Activated T-cell treated with anti-CD3 and anti-CD28 coated beads, Interleukin-2, amount 50 U/mL, for 4 hours (primary cell): ENCODE measurements at regions not wholly inside any gene's neighbourhood (a gene's known extent, or its start where the extent isn't known, plus 50 kb on each side); places are given as distances from the start of the nearest gene placed in this dataset.

Experiments
- ATAC-seq, 2 donors: fragments of 200-7000 bp; cut with Tn5 transposase; one replicate each; pipeline ENCODE4 v1.10.0; 2021
- DNase-seq: peaks from one replicate; pipeline ENCODE4 v3.0.0-alpha.2; 2020
- H3K27me3 Mint-ChIP-seq: one replicate; pipeline ENCODE4 v1.8.0; 2021; ENCODE audit warnings: low read depth, mixed read lengths
- H3K36me3 Mint-ChIP-seq: one replicate; pipeline ENCODE4 v1.8.0; 2022; ENCODE audit warnings: mixed read lengths; ENCODE audit not compliant: insufficient read depth
- H3K4me1 Mint-ChIP-seq: one replicate; pipeline ENCODE4 v1.8.0; 2021; ENCODE audit warnings: low read depth, mixed read lengths
- H3K4me3 Mint-ChIP-seq: one replicate; pipeline ENCODE4 v1.8.0; 2021; ENCODE audit warnings: mild to moderate bottlenecking, moderate library complexity, mixed read lengths
- H3K9me3 Mint-ChIP-seq: one replicate; pipeline ENCODE4 v1.8.0; 2021; ENCODE audit warnings: mixed read lengths

DNA sequence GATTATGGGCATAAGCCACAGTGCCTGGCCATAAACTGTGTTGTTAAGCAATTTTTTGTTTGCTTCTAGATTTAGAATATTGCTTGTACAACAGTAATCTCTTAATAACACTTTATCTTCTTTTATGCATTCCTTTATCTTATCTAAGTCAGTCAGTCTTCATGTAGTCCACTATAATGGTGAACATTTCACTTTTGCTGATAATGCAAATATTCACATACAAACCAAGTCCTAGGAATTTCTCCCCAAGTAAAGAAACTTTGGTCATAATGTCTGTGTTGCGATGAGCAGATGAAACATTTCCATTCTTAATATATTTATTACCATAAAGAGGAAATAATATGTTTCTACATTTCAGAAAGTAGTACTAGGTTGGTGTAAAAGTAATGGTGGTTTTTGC is 765.8 kb upstream of the ARRDC4 start:
- no peak for ATAC-seq
- Mint-ChIP-seq H3K9me3 (peaks cover 5% of the 10 kb centered on the region), H3K36me3 (no peaks in the 10 kb centered on the region), H3K4me3 (no peak overlapping the region), H3K4me1 (no peaks in the 10 kb centered on the region), H3K27me3 (no peaks in the 10 kb centered on the region)
- no peak for DNase-seq

GRCh38 chr15:97196048-97197014 is 764.2 kb upstream of the ARRDC4 start:
- H3K36me3 Mint-ChIP-seq: no peaks in the 10 kb centered on the region
- H3K4me1 Mint-ChIP-seq: no peaks in the 10 kb centered on the region
- no peaks in the 10 kb centered on the region for H3K27me3 Mint-ChIP-seq
- DNase-seq (no peak), ATAC-seq (no peak)
- peaks cover 4% of the 10 kb centered on the region for H3K9me3 Mint-ChIP-seq
- no peak overlapping the region for H3K4me3 Mint-ChIP-seq

- DNase-seq (no peak), ATAC-seq (no peak)
- H3K4me3 Mint-ChIP-seq: no peak overlapping the region
- no peaks in the 10 kb centered on the region for H3K27me3 Mint-ChIP-seq
- H3K4me1 Mint-ChIP-seq: no peaks in the 10 kb centered on the region
- H3K36me3 Mint-ChIP-seq: no peaks in the 10 kb centered on the region
- peaks cover 7% of the 10 kb centered on the region for H3K9me3 Mint-ChIP-seq
Measured at GRCh38 chr15:97199393-97200051, 761.0 kb upstream of the ARRDC4 start.

DNA sequence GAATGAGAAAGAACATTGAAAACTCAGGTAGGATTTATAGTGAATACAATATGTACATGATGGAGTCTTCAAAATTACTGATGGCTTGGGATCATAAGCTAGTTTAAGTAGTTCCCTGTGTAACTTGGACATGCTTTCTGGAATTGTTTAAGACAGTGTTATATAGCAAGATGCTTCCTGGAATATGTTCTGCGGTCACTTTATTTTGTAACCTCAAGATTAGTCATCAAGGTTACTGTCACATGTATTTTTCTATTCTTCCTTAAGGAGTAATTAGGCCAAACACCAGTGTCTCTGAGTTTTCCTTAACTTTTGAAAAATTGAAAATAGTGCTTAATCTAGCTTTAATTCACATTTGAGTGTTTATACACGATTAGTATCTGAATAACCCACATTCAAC is 760.3 kb upstream of the ARRDC4 start:
- peaks cover 7% of the 10 kb centered on the region for H3K9me3 Mint-ChIP-seq
- no peaks in the 10 kb centered on the region for H3K27me3 Mint-ChIP-seq
- DNase-seq (no peak), ATAC-seq (no peak)
- H3K36me3 Mint-ChIP-seq: no peaks in the 10 kb centered on the region
- no peaks in the 10 kb centered on the region for H3K4me1 Mint-ChIP-seq
- H3K4me3 Mint-ChIP-seq: no peak overlapping the region

DNA sequence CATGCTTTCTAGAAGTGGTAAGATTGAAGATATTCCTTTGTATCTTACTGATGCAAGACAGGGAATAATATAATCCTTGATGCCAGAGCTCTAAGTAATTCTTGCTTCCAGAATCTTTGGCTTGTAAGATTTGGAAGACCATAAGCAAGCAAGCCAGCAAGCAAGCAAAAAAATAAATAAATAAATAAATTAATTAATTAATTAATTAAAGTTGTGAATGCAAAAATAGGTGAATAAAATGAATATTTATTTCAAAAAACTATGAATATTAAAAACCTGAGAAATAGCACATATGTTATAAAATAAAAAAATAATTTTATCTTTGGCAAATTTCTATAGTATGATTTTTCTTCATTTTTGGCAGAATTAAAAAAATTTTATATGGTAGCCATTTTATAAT is 750.2 kb upstream of the ARRDC4 start:
- Mint-ChIP-seq H3K36me3 (no peaks in the 10 kb centered on the region), H3K27me3 (no peaks in the 10 kb centered on the region), H3K9me3 (no peaks in the 10 kb centered on the region), H3K4me1 (no peaks in the 10 kb centered on the region), H3K4me3 (no peak overlapping the region)
- ATAC-seq (no peak), DNase-seq (no peak)

GRCh38 chr15:97215629-97216028 is 744.9 kb upstream of the ARRDC4 start:
- DNase-seq: no peak
- no peaks in the 10 kb centered on the region for H3K27me3 Mint-ChIP-seq
- H3K4me3 Mint-ChIP-seq: no peak overlapping the region
- no peaks in the 10 kb centered on the region for H3K4me1 Mint-ChIP-seq
- no peak for ATAC-seq
- no peaks in the 10 kb centered on the region for H3K36me3 Mint-ChIP-seq
- H3K9me3 Mint-ChIP-seq: no peaks in the 10 kb centered on the region

GRCh38 chr15:97224191-97224641 is 736.3 kb upstream of the ARRDC4 start:
- H3K36me3 Mint-ChIP-seq: no peaks in the 10 kb centered on the region
- H3K27me3 Mint-ChIP-seq: no peaks in the 10 kb centered on the region
- no peak overlapping the region for H3K4me3 Mint-ChIP-seq
- peaks cover 3% of the 10 kb centered on the region for H3K9me3 Mint-ChIP-seq
- DNase-seq (no peak), ATAC-seq (no peak)
- H3K4me1 Mint-ChIP-seq: no peaks in the 10 kb centered on the region

DNA sequence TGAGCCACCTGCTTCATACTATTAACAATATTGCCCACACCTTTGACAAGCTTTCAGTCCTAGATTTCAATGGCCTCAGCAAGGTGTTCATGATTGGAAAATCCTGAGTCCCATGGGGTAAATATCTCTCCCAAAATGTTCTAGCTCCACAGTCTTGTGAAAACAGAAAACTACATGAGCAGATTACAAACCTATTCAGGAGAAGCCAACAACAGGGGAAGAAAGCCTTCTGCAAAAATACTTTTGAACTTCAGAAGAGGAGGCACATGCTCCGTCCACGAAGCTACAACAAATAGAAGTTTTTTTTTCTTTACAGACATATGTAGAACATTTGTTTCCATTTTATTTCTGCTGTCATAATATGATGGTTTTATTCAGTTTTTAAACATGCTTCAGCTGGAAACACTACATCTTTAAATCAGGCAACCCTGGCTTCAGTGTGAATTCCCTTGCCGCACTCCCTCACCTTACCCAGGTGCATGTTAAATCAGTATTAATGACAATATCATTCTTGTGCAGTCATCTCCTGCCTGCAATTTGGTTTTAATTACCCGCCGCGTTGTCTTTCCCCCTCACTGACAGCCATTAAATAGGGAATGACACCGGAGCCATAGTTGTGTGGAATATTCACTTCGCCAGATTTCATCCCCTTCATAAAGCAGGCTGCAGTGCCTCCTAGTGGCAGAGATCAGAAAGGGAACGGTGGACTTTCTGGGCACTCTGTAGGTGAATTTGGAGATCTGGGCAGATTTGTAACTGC is 725.5 kb upstream of the ARRDC4 start:
- no peaks in the 10 kb centered on the region for H3K36me3 Mint-ChIP-seq
- DNase-seq (no peak), ATAC-seq (no peak)
- H3K27me3 Mint-ChIP-seq: no peaks in the 10 kb centered on the region
- H3K9me3 Mint-ChIP-seq: no peaks in the 10 kb centered on the region
- no peaks in the 10 kb centered on the region for H3K4me1 Mint-ChIP-seq
- H3K4me3 Mint-ChIP-seq: no peak overlapping the region

GRCh38 chr15:97235611-97235985 is 724.9 kb upstream of the ARRDC4 start:
- H3K4me3 Mint-ChIP-seq: no peak overlapping the region
- no peaks in the 10 kb centered on the region for H3K4me1 Mint-ChIP-seq
- no peaks in the 10 kb centered on the region for H3K36me3 Mint-ChIP-seq
- no peak for ATAC-seq
- no peak for DNase-seq
- no peaks in the 10 kb centered on the region for H3K9me3 Mint-ChIP-seq
- H3K27me3 Mint-ChIP-seq: no peaks in the 10 kb centered on the region

DNA sequence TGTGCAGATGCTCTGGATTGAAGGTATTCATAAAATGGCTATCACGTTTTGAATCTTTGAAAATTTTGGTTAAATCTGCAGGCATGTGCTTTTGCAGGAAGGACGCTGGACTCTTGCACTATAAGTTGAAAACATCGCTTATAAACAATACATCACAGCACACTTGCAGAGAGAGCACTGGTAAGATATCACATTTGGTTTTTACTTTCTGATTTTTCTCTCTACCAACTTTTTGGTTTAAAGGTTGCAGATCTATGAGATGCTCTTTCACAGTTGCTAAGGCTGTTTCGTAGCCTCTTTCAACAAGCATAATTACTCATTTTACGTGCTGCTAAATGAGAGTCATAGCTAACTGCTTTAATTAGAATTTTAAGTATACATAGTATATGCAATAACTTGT is 724.4 kb upstream of the ARRDC4 start:
- Mint-ChIP-seq H3K4me1 (no peaks in the 10 kb centered on the region), H3K4me3 (no peak overlapping the region), H3K36me3 (no peaks in the 10 kb centered on the region), H3K9me3 (no peaks in the 10 kb centered on the region), H3K27me3 (no peaks in the 10 kb centered on the region)
- DNase-seq: no peak
- no peak for ATAC-seq

GRCh38 chr15:97237160-97237559 is 723.3 kb upstream of the ARRDC4 start:
- no peaks in the 10 kb centered on the region for H3K36me3 Mint-ChIP-seq
- DNase-seq: no peak
- no peaks in the 10 kb centered on the region for H3K9me3 Mint-ChIP-seq
- no peak for ATAC-seq
- H3K27me3 Mint-ChIP-seq: no peaks in the 10 kb centered on the region
- no peak overlapping the region for H3K4me3 Mint-ChIP-seq
- no peaks in the 10 kb centered on the region for H3K4me1 Mint-ChIP-seq

GRCh38 chr15:97248376-97248775 is 712.1 kb upstream of the ARRDC4 start:
- no peaks in the 10 kb centered on the region for H3K4me1 Mint-ChIP-seq
- H3K27me3 Mint-ChIP-seq: no peaks in the 10 kb centered on the region
- peaks cover 14% of the 10 kb centered on the region for H3K9me3 Mint-ChIP-seq
- no peak for ATAC-seq
- no peak for DNase-seq
- H3K36me3 Mint-ChIP-seq: no peaks in the 10 kb centered on the region
- H3K4me3 Mint-ChIP-seq: no peak overlapping the region

- no peaks in the 10 kb centered on the region for H3K4me1 Mint-ChIP-seq
- H3K9me3 Mint-ChIP-seq: peaks cover 8% of the 10 kb centered on the region
- H3K36me3 Mint-ChIP-seq: no peaks in the 10 kb centered on the region
Measured at GRCh38 chr15:97259943-97260342, 700.6 kb upstream of the ARRDC4 start.

DNA sequence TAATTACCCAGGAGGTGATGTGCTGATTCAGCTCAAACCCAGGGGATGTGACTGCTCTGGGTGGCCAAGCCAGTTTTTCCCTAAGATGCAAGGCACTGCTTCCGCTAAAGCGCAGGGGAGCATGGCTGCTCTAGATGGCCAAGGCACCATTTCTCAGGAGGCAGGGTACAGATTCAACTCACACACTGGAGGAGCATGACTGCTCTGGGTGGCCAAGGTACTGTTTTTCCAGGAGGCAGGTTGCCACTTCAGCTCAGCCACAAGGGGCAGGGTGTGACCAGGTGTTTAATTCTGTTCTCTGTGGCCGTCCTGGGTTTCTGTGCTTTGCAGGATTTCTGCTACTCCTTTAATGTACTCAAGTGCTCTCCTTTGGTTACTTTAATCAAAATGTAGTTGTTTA is 659.3 kb upstream of the ARRDC4 start:
- ATAC-seq: no peak
- no peak for DNase-seq
- no peaks in the 10 kb centered on the region for H3K27me3 Mint-ChIP-seq
- peaks cover 7% of the 10 kb centered on the region for H3K9me3 Mint-ChIP-seq
- no peaks in the 10 kb centered on the region for H3K4me1 Mint-ChIP-seq
- no peaks in the 10 kb centered on the region for H3K36me3 Mint-ChIP-seq
- no peak overlapping the region for H3K4me3 Mint-ChIP-seq

More at GRCh38 chr15:97259943-97260342, 700.6 kb upstream of the ARRDC4 start:
- Mint-ChIP-seq H3K27me3 (no peaks in the 10 kb centered on the region), H3K4me3 (no peak overlapping the region)
- ATAC-seq (no peak), DNase-seq (no peak)
